HCT116 (cell line): ENCODE measurements at regions not wholly inside any gene's neighbourhood (a gene's known extent, or its start where the extent isn't known, plus 50 kb on each side); places are given as distances from the start of the nearest gene placed in this dataset.

Experiments used
- ATAC-seq: fragments of 200-7000 bp; cut with Tn5 transposase; 2 replicates; pipeline ENCODE4 v1.9.1; 2020; ENCODE audit warnings: mild to moderate bottlenecking, moderate library complexity
- BruUV-seq: library from RNA; stranded (reverse); fragments of 400-500 nt; replicated peaks from 2 replicates; lab custom pipeline; 2021; lab: Mats Ljungman, UMichigan
- CTCF ChIA-PET: fragments of 300-600 bp; sonication (Branson Sonifier 250); formaldehyde crosslinking; loops from one replicate; lab custom pipeline; 2021; ENCODE audit warnings: antibody characterized with exemption; lab: Charles Lee
- POLR2A ChIA-PET: fragments of 300-600, 350-600 bp; sonication (Branson Sonifier 250); formaldehyde crosslinking; loops from one replicate; lab custom pipeline; 2021; ENCODE audit warnings: antibody characterized with exemption; lab: Charles Lee
- RAD21 ChIA-PET, 2 experiments: fragments of 300-600 bp; sonication (Branson Sonifier 250); formaldehyde crosslinking; loops; one replicate each; lab custom pipeline; 2023; ENCODE audit warnings: low total read pairs in 2 of 2; ENCODE audit not compliant: uncharacterized antibody in 2 of 2, unreplicated experiment in 2 of 2, low non-redundant PET in 1 of 2; lab: Charles Lee
- DNase-seq: peaks from one replicate; pipeline ENCODE4 v3.0.0-alpha.2; 2010; ENCODE audit warnings: low read depth, low spot score
- H2AFZ ChIP-seq: fragments of 200-600 bp; shearing (Covaris generic), sonication (generic); 2 replicates; pipeline ENCODE4 v1.6.1; 2017; ENCODE audit warnings: low read depth, mixed run types, mixed read lengths, antibody characterized with exemption, low read length; ENCODE audit not compliant: poor library complexity, severe bottlenecking
- H3K27ac ChIP-seq: 2 replicates; pipeline ENCODE4 v1.5.1; 2012; ENCODE audit warnings: low read depth, low read length
- H3K27me3 ChIP-seq: fragments of 200-600 bp; sonication (generic); 2 replicates; pipeline ENCODE4 v1.6.1; 2016; ENCODE audit warnings: mixed run types, low read length, mixed read lengths; ENCODE audit not compliant: insufficient read depth
- H3K36me3 ChIP-seq, 2 experiments: fragments of 200-500 bp in 1 of 2; fragments of 200-600 bp in 1 of 2; sonication (Bioruptor generic) in 1 of 2; sonication (generic) in 1 of 2; 2 replicates each; pipeline versions ENCODE4 v1.5.1 to v1.6.1; 2014 to 2016; ENCODE audit warnings: low read length in 2 of 2, inconsistent platforms in 1 of 2, mixed read lengths in 1 of 2, mixed run types in 1 of 2; ENCODE audit not compliant: insufficient read depth in 2 of 2, control insufficient read depth in 1 of 2
- H3K4me1 ChIP-seq, 2 experiments: fragments of 200-600 bp in 1 of 2; sonication (generic) in 1 of 2; 2 replicates each; pipeline versions ENCODE4 v1.5.1 to v1.6.1; 2012 to 2017; ENCODE audit warnings: low read length in 2 of 2, inconsistent platforms in 1 of 2, mild to moderate bottlenecking in 1 of 2, mixed read lengths in 1 of 2, mixed run types in 1 of 2, moderate library complexity in 1 of 2; ENCODE audit not compliant: insufficient read depth in 2 of 2, control insufficient read depth in 1 of 2
- H3K4me2 ChIP-seq: fragments of 200-600 bp; sonication (generic); 2 replicates; pipeline ENCODE4 v1.6.1; 2017; ENCODE audit warnings: mixed run types, low read length, mixed read lengths
- H3K4me3 ChIP-seq, 2 experiments: fragments of 200-600 bp in 1 of 2; sonication (generic) in 1 of 2; replicated peaks in 1 of 2; 2 replicates each; pipeline ENCODE4 v1.5.1; 2011 to 2016; ENCODE audit warnings: low read length in 2 of 2, control low read depth in 1 of 2, low read depth in 1 of 2, mild to moderate bottlenecking in 1 of 2, mixed read lengths in 1 of 2, mixed run types in 1 of 2
- H3K79me2 ChIP-seq: fragments of 200-600 bp; sonication (generic); 2 replicates; pipeline ENCODE4 v1.6.1; 2017; ENCODE audit warnings: mild to moderate bottlenecking, mixed run types, low read length, moderate library complexity, mixed read lengths; ENCODE audit not compliant: insufficient read depth
- H3K9ac ChIP-seq: fragments of 200-600 bp; sonication (generic); 2 replicates; pipeline ENCODE4 v1.6.1; 2016; ENCODE audit warnings: low read length, mixed read lengths
- H3K9me2 ChIP-seq: fragments of 200-600 bp; sonication (generic), shearing (Covaris generic); 2 replicates; pipeline ENCODE4 v1.6.1; 2017; ENCODE audit warnings: mixed run types, mild to moderate bottlenecking, moderate library complexity; ENCODE audit not compliant: insufficient read depth
- H3K9me3 ChIP-seq, 2 experiments: fragments of 200-500 bp in 1 of 2; fragments of 200-600 bp in 1 of 2; sonication (Bioruptor generic) in 1 of 2; sonication (generic) in 1 of 2; 2 replicates each; pipeline ENCODE4 v1.6.1; 2014 to 2017; ENCODE audit warnings: low read length in 2 of 2, mixed read lengths in 2 of 2, inconsistent platforms in 1 of 2, low read depth in 1 of 2, mild to moderate bottlenecking in 1 of 2, mixed run types in 1 of 2, moderate library complexity in 1 of 2; ENCODE audit not compliant: control insufficient read depth in 1 of 2, insufficient read depth in 1 of 2
- H4K20me1 ChIP-seq: fragments of 200-600 bp; sonication (generic), shearing (Covaris generic); 2 replicates; pipeline ENCODE4 v1.6.1; 2017; ENCODE audit warnings: mixed run types, mild to moderate bottlenecking, moderate library complexity; ENCODE audit not compliant: insufficient read depth
- CEBPB ChIP-seq: IDR thresholded peaks from 2 replicates; pipeline ENCODE4 v1.6.1; 2012; ENCODE audit warnings: low read depth
- EZH2phosphoT487 ChIP-seq: fragments of 200-600 bp; IDR thresholded peaks from 2 replicates; pipeline ENCODE4 v1.6.1; 2018; ENCODE audit warnings: antibody characterized with exemption, borderline replicate concordance
- FOSL1 ChIP-seq: IDR thresholded peaks from 2 replicates; pipeline ENCODE4 v1.6.1; 2012; ENCODE audit warnings: low read depth
- POLR2A ChIP-seq: IDR thresholded peaks from 2 replicates; pipeline ENCODE4 v1.7.0; 2011; ENCODE audit warnings: borderline replicate concordance; ENCODE audit not compliant: insufficient read depth, insufficient read length; ENCODE audit errors: extremely low read depth
- POLR2AphosphoS5 ChIP-seq: IDR thresholded peaks from 2 replicates; pipeline ENCODE4 v1.6.1; 2011; ENCODE audit warnings: mild to moderate bottlenecking, low read depth, low read length, moderate library complexity
- ZFX ChIP-seq: fragments of 450-650 bp; IDR thresholded peaks from 2 replicates; pipeline ENCODE4 v1.6.1; 2017
- ZNF274 ChIP-seq: fragments of 200-500 bp; sonication (Bioruptor generic); IDR thresholded peaks from 2 replicates; pipeline ENCODE4 v1.6.1; 2014; ENCODE audit warnings: mild to moderate bottlenecking, low read depth, low read length, inconsistent platforms
- intact Hi-C: fragments of 100-400 bp; cut with micrococcal nuclease; formaldehyde crosslinking; loops from 2 replicates; pipeline ENCODE4 v1.10.0; 2022
- TF ChIP-seq, protein P1 (sequence below): IDR thresholded peaks from 2 replicates; pipeline ENCODE4 v1.6.1; 2012
- TF ChIP-seq, protein P2 (sequence below), 3 experiments: fragments of 200-600 bp in 1 of 3; sonication (generic) in 1 of 3; IDR thresholded peaks in 2 of 3; conservative IDR thresholded peaks in 1 of 3; 2 replicates each; pipeline ENCODE4 v1.5.1; 2012 to 2017; ENCODE audit warnings: low read depth in 2 of 3, low read length in 2 of 3, antibody characterized with exemption in 1 of 3, borderline replicate concordance in 1 of 3, control low read depth in 1 of 3, mild to moderate bottlenecking in 1 of 3, mixed read lengths in 1 of 3, mixed run types in 1 of 3, moderate library complexity in 1 of 3; ENCODE audit not compliant: insufficient read depth in 1 of 3
- TF ChIP-seq, protein P3 (sequence below): IDR thresholded peaks from 2 replicates; pipeline ENCODE4 v1.6.1; 2012

DNA sequence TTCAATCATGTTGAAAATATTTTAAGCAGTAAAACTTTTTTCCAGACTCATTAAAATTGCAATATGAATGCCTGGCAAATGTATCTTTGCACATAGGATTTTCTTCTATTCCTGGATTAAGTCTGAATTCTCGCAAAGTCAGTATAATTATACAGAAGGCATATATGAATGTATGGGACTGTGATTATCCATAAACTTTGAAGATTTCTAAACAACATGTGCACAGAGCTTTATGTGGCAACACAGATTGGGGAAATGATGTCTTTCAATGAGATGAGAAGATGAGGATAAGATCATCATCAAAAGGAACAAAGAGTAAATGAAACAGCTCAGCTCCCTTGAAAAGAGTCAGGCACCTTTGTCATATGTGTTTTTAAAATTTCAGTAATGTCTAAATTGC is 635.3 kb downstream of the CDH11 start:
- no peaks in the 10 kb centered on the region for H3K9me2 ChIP-seq
- POLR2A ChIA-PET, result no interaction called here
- CTCF ChIA-PET, result no interaction called here
- H3K9ac ChIP-seq, result no peak overlapping the region
- RAD21 ChIA-PET, result no interaction called here
- no peaks in the 10 kb centered on the region for H3K4me1 ChIP-seq
- H3K9me3 ChIP-seq, result peaks cover 8 to 30% of the 10 kb centered on the region in 2 experiments; a peak in 2 of 4 replicates
- H3K27ac ChIP-seq, result no peak overlapping the region
- H3K27me3 ChIP-seq, result no peaks in the 10 kb centered on the region
- H3K4me3 ChIP-seq, result no peak overlapping the region
- DNase-seq (no peak), ATAC-seq (no peak)
- BruUV-seq, result no TSS peak
- no peaks in the 10 kb centered on the region for H3K79me2 ChIP-seq
- no peak overlapping the region for H2AFZ ChIP-seq
- intact Hi-C loops, result no loop called here
- H3K4me2 ChIP-seq, result no peak overlapping the region
- H3K36me3 ChIP-seq, result no peaks in the 10 kb centered on the region
- no peaks in the 10 kb centered on the region for H4K20me1 ChIP-seq
- no peak for TF ChIP-seq ZNF274
- no peak for TF ChIP-seq FOSL1

DNA sequence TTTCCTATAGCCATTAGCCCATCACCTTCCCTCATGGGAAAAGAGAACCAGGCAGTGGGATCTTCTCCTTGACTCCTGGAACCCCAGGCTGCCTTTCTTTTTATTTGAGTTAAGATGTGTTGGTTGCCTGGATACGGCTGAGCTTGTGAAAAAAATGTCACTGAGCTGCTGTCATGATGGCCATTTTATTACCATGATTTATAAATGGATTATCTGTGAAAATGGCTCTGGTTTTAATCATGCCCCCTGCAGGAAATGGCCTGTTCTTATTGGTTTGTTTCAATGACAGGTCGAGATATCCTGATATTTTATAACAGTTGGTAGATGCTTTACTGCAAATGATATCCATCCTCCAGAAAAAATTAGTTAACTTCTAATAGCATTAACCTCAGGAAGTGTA is 640.4 kb downstream of the CDH11 start:
- Histone ChIP-seq H3K27ac (no peak overlapping the region), H3K36me3 (no peaks in the 10 kb centered on the region), H3K4me3 (no peak overlapping the region), H3K4me1 (no peaks in the 10 kb centered on the region), H3K9me2 (no peaks in the 10 kb centered on the region), H2AFZ (no peak overlapping the region), H3K4me2 (no peak overlapping the region), H3K9ac (no peak overlapping the region), H3K79me2 (no peaks in the 10 kb centered on the region), H4K20me1 (no peaks in the 10 kb centered on the region), H3K9me3 (peaks cover 6 to 19% of the 10 kb centered on the region in 2 experiments; a peak in 2 of 4 replicates), H3K27me3 (no peaks in the 10 kb centered on the region)
- no TSS peak for BruUV-seq
- DNase-seq (no peak), ATAC-seq (no peak)
- intact Hi-C loops, result no loop called here
- POLR2A ChIA-PET, result no interaction called here
- CTCF ChIA-PET, result no interaction called here
- TF ChIP-seq, protein P1, sequence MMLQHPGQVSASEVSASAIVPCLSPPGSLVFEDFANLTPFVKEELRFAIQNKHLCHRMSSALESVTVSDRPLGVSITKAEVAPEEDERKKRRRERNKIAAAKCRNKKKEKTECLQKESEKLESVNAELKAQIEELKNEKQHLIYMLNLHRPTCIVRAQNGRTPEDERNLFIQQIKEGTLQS, result no peak
- TF ChIP-seq CEBPB, result no peak
- no peak for TF ChIP-seq POLR2AphosphoS5
- TF ChIP-seq POLR2A, result no peak
- TF ChIP-seq ZFX, result no peak
- no peak for TF ChIP-seq EZH2phosphoT487
- TF ChIP-seq, protein P2, sequence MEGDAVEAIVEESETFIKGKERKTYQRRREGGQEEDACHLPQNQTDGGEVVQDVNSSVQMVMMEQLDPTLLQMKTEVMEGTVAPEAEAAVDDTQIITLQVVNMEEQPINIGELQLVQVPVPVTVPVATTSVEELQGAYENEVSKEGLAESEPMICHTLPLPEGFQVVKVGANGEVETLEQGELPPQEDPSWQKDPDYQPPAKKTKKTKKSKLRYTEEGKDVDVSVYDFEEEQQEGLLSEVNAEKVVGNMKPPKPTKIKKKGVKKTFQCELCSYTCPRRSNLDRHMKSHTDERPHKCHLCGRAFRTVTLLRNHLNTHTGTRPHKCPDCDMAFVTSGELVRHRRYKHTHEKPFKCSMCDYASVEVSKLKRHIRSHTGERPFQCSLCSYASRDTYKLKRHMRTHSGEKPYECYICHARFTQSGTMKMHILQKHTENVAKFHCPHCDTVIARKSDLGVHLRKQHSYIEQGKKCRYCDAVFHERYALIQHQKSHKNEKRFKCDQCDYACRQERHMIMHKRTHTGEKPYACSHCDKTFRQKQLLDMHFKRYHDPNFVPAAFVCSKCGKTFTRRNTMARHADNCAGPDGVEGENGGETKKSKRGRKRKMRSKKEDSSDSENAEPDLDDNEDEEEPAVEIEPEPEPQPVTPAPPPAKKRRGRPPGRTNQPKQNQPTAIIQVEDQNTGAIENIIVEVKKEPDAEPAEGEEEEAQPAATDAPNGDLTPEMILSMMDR (IDR thresholded peaks at IDR 0.05 in 2 of 3, conservative IDR thresholded peaks at IDR 0.05 in 1 of 3; ENCODE audit: borderline replicate concordance in 1 of 3, insufficient read depth in 1 of 3, low read depth in 2 of 3, low read length in 2 of 3), result no peak
- TF ChIP-seq, protein P3, sequence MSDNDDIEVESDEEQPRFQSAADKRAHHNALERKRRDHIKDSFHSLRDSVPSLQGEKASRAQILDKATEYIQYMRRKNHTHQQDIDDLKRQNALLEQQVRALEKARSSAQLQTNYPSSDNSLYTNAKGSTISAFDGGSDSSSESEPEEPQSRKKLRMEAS, result no peak
- RAD21 ChIA-PET, result no interaction called here
